Neural cell (in vitro differentiated cells): ENCODE measurements at regions not wholly inside any gene's neighbourhood (a gene's known extent, or its start where the extent isn't known, plus 50 kb on each side); places are given as distances from the start of the nearest gene placed in this dataset.

Experiments used
- EZH2 ChIP-seq: fragments of 200-600, 300-800 bp; shearing (Covaris generic), sonication (generic); IDR thresholded peaks from 2 replicates; pipeline ENCODE4 v1.6.1; 2014; ENCODE audit warnings: antibody characterized with exemption, low read length, borderline replicate concordance, mild to moderate bottlenecking; ENCODE audit not compliant: insufficient read depth, poor library complexity, severe bottlenecking
- MXI1 ChIP-seq: fragments of 450-650 bp; conservative IDR thresholded peaks from 2 replicates; pipeline ENCODE4 v1.6.1; 2014; ENCODE audit warnings: antibody characterized with exemption, mild to moderate bottlenecking; ENCODE audit not compliant: poor library complexity, severe bottlenecking
- POLR2AphosphoS5 ChIP-seq: IDR thresholded peaks from 2 replicates; pipeline ENCODE4 v1.6.1; 2012
- TF ChIP-seq, protein P1 (sequence below): fragments of 450-650 bp; IDR thresholded peaks from 2 replicates; pipeline ENCODE4 v1.5.1; 2014; ENCODE audit warnings: antibody characterized with exemption, mild to moderate bottlenecking, moderate library complexity; ENCODE audit not compliant: poor library complexity, severe bottlenecking

DNA sequence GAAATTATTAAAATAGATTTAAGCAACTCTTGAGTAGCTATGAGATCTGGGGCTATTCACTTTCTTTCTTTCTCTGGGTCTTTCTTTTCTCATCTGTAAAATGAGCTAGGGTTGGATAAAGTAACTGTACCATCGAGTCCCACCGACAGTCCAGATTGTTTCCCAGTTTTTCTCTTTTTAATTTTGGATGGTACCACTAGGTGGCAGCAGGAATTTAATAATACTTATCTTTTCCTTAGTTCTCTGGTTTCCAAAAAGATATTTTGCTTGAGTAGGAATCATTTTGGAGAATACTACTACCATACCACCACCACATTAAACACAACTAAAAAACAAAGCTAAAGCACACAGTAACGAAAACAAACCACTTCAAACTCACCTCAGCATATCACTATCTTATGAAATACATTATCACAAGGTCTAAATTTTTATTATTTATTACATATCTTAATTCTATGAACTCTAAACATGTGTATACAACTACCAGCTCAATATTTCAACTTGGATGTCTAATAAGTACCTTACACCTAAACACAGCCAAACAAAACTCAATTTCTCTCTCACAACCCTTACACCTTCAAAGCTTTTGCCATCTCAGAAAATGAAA lies 584.0 kb downstream of the KCNA4 start:
- TF ChIP-seq, protein P1, sequence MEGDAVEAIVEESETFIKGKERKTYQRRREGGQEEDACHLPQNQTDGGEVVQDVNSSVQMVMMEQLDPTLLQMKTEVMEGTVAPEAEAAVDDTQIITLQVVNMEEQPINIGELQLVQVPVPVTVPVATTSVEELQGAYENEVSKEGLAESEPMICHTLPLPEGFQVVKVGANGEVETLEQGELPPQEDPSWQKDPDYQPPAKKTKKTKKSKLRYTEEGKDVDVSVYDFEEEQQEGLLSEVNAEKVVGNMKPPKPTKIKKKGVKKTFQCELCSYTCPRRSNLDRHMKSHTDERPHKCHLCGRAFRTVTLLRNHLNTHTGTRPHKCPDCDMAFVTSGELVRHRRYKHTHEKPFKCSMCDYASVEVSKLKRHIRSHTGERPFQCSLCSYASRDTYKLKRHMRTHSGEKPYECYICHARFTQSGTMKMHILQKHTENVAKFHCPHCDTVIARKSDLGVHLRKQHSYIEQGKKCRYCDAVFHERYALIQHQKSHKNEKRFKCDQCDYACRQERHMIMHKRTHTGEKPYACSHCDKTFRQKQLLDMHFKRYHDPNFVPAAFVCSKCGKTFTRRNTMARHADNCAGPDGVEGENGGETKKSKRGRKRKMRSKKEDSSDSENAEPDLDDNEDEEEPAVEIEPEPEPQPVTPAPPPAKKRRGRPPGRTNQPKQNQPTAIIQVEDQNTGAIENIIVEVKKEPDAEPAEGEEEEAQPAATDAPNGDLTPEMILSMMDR, result peak; percentile 72
- no peak for TF ChIP-seq POLR2AphosphoS5
- TF ChIP-seq MXI1, result no peak
- no peak for TF ChIP-seq EZH2
